DMS153 treated with DMSO at 0.1 percent for 48 hours (cell line): ENCODE measurements at regions not wholly inside any gene's neighbourhood (a gene's known extent, or its start where the extent isn't known, plus 50 kb on each side); places are given as distances from the start of the nearest gene placed in this dataset.
"Not testable (repeated sequence)": the region's sequence is repeated elsewhere in the genome, so short reads cannot be mapped to it uniquely, and the experiment has no call there.

Experiments used
- DNase-seq: peaks from one replicate; lab custom pipeline; 2025; ENCODE audit not compliant: unreplicated experiment; lab: John Stamatoyannopoulos, UW

DNA sequence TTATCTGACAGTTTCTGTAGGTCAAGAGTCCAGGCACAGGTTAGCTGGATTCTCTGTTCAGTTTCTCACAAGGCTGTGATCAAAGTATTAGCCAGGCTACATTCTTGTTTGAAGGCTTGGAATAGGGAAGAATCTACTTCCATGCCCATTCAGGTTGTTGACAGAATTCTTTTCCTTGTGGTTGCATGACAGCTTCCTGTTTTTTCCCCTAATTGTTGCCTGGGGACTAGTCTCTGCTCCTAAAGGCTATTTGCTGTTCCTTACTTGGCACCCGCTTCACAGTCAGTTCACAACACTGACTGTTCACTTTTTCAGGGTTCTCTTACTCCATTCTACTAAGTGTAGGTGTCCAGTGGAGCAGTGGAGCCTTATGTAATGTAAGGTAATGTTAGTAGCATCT, 115.4 kb upstream of the GBE1 start:
- DNase-seq, result no peak

DNA sequence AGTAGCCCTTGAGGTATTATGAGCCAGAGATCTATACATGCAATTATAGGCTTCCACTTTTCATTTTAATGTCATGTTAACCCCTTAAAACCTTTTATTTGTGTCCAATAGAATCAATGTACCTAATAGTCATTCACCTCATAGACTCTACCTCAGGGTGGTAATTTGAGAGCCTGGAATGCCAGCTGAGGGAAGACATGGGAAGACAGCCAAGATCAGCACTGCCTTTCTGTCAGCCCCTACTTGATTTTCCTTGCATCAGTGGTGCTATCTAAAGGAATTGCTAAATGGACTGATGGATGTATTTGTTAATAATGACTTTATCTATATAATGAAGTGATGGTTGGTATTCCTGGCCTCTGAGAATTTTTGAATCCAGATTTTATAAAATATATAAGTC, 113.3 kb upstream of the GBE1 start:
- DNase-seq, result no peak

DNA sequence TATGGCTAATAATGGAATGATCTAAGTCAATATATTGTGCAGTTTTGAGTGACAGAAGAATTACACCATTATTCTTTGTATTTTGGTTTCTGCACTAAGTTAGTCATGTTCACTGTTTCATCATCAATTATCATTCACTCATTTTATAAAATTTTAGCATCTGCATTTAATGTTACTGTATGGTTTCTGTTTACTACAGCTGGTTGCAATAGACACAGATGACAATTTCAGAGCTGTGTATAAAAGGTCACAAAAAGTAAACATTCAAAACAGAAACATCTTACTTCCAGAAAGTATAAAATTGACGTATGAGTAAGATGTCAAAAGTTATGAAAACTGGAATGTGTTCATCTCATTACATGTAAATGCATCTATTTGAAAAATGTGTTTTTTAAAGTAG, 111.1 kb upstream of the GBE1 start:
- DNase-seq, result no peak

GRCh38 chr3:81871358-81872155, 110.1 kb upstream of the GBE1 start:
- DNase-seq, result no peak

DNA sequence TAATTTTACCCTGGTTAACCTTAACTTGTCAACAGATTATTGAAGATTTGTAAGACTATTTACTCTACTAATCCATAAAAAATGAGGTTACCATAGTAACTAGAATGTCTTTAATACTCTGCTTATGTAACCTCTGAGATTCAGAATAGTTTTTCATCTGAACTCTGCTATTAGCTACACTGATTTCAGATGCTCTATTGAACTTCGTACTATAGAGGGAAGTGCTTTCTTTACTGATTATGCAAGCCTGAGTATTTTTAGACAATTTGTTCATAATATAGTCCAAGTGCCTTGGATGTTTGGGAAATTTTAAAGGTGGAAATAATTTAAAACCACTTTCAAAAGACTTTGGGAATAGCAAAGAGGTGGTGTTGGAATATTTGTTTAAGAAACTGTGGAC, 107.9 kb upstream of the GBE1 start:
- DNase-seq, result no peak

DNA sequence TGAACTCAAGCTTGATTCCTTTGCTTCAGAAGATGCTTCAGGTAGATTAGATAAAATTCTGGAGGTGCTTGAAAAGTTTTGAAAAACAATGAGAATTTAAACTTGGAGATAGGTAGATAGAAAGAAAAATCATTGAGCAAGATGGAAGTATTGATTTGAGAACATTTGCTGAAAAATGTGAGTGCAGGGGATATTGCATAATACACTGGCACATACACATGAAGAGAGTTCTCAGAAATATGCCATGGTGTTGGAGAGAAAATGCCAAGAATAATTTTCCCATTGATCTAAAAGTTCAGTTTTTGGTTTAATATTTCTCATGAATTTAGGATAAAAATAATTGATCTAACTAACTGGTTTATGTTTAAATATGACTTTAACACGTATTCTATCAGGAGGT, 107.2 kb upstream of the GBE1 start:
- no peak for DNase-seq

GRCh38 chr3:81867875-81868274, 106.4 kb upstream of the GBE1 start:
- no peak for DNase-seq

DNA sequence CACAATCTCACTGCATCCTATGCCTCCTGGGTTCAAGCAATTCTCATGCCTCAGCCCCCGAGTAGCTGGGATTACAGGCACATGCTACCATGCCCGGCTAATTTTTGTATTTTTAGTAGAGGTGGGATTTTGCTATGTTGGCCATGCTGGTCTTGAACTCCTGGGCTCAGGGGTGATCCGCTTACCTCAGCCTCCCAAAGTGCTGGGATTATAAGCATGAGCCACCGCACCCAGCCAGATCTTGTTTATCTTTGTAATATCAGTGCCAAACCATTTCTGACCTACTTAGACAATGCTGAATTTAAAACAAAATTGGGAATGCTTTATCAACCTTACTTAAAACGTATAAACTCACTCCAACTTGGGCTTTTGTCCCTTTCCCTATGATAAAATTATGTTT, 103.7 kb upstream of the GBE1 start:
- DNase-seq, result not testable (repeated sequence)

- no peak for DNase-seq
Observed at GRCh38 chr3:81864272-81864671, 102.8 kb upstream of the GBE1 start.

DNA sequence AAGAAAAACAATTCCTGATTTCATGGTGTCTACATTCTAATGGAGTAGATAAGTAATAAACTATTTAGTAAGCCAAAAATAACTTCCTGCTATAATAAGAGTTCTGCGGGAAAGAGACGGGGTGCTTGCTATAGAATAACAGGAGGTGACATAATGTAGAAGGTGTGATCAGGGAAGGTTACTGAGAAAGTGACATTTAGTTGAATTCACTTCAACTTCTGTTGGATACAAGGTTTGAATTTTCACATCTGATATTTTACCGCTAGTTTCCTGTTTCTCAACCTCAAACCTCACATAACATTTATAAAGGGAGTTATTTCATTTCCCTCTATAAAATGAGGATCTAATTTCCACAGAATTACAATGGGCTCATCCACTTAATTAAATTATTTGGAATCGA, 102.3 kb upstream of the GBE1 start:
- DNase-seq, result no peak

DNA sequence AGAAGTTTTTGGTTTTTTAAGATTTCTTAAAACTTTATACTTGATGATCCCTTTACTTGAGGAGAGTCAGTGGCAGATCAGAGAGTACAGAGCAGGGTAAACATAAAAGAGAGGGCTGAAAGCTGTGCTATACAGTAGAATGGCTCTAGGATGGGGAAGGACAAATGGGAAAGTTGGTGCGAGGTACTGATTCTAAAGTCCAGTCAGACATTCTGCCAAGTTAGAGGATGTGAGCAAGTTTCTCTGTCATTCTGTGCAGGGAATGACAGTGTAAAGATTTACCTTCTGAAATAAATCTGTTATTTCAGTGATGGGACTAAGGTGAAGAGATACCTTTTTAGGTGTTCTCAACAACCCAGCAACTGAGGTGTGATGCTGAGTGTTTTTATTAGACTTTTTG, 100.1 kb upstream of the GBE1 start:
- no peak for DNase-seq

DNA sequence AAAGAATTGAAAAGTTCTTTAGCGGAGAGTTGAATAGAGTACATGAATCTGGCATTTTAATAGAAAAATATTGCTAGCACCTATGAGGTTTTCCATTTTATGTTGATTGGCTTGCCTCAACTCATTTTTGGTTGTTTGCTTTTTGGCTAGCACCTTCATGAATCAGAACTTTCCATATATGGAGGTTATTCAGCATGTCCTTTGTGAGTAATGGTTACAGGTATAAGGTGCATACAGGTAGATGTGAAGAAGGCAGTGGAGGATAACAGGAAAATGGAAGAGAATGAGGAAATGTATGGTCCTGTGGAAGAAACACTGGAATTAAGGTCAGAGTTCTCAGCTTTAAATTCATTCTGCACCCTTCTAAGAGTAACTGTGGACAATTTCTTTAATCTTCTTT, 98.1 kb upstream of the GBE1 start:
- no peak for DNase-seq

DNA sequence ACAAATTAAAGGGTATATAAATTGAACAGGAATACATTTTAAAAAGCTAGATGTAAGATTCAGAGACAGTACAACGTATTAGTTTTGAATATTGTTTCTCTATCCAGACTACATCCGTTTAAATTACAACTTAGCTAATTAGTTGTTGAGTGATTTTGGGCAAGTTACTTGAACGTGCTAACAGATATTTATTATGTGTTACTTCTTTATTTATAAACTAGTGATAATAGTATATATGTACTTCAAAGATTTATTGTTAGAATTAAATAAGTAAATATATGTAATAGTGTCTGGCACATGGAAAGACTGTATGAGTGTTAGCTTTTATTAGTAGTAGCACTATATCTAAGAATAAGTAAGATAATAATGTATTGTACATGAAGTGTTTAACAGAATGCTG, 92.0 kb upstream of the GBE1 start:
- DNase-seq, result no peak

DNA sequence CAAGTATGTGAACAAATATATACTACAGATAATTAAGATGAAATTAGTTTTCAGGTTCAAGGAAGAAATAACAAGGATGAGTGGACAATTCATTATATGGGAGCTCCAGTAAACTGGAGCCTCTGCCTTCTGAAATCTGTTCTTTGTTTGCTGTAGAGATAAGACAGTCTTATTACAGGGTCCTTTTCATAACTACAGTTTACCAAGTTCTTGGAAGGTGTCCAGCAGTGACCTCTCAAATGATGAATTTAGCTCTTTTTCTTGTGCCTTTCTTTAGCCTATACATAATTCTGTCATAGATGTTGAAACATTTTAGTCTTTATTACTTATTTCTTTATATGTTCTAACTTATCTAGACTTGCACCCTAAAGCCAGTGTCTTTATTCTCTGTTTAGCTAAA, 89.7 kb upstream of the GBE1 start:
- no peak for DNase-seq

GRCh38 chr3:81846988-81847387, 85.5 kb upstream of the GBE1 start:
- no peak for DNase-seq

- no peak for DNase-seq
Observed at GRCh38 chr3:81841540-81841939, 80.1 kb upstream of the GBE1 start.

- DNase-seq, result no peak
Observed at GRCh38 chr3:81839504-81840094, 78.2 kb upstream of the GBE1 start.

GRCh38 chr3:81838457-81838856, 77.0 kb upstream of the GBE1 start:
- DNase-seq, result no peak

DNA sequence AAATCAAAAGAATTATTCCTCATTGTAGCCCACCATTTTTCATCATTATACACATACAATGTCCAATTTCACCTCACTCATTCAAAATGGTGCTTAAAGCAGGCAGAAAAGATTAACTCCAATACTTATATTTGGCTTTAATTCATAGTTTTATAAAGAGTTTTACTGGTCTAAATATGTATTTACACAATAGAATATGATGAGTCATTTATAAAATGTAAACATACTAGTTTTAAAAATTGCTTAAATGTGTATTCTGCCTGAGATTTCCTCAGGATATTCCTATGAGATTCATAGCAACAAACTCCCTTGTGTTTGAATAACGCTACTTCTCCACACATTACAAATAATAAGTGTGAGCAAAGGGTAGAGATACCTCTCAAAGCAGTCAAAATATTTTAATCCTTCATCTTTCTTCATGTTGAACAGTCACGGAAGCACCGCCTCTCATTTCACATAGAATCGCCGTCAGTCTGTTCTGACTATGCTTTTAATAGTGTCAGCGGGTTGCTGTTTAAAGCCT, 75.7 kb upstream of the GBE1 start:
- no peak for DNase-seq

DNA sequence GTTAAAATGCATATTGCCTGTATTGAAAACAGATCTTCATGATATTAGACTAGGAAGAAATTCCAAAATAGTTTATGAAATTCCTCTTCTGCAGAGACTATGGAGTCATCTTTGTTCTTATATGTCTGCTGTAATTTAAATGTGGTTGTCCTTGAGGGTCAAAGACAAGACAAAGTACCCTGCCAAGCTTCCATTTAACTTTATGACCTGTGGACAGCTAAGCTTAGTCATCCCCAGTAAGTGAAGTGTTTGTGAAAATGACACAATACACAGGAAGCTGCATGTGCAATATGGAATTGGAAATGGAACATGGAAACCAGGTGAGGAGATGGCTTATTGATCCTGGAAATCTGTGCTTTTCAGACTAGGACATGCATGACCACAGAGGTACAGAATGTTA, 68.5 kb upstream of the GBE1 start:
- DNase-seq, result no peak

DNA sequence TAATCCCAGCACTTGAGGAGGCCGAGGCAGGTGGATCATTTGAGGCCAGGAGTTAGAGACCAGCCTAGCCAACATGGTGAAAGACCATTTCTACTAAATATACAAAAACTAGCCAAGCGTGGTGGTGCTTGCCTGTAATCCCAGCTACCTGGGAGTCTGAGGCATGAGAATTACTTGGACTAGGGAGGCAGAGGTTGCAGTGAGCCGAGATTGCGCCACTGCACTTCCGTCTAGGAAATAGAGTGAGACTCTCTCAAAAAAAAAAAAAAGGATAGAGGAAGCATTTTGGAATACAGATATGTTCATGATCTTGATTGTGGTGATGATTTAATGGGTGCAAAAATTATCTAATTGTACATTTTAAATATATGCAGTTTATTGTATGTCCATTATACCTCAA, 67.8 kb upstream of the GBE1 start:
- DNase-seq, result not testable (repeated sequence)

DNA sequence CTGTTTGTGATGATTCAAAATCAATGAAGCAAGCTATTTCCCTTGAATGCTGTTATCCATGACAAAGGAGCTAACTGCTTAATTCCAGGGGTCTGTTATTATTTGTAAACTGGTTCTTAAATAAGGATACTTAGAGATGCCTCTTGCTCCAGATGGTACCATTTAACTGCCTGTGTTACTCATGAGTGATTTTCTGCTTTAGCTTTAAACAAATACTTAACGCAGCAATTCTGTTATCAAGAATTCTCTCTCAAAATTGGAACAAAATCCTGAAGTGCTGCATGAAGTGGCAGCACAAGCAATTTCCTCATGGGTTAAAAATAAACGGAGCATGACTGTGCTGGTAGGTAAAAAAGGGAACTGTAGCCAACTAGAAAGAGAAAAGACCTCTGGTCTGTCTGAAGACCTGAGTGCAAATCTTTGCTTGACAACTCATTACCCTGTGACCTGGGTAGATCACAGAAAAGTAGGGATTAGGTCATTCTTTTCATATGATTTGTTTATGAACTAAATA, 62.5 kb upstream of the GBE1 start:
- DNase-seq, result no peak

DNA sequence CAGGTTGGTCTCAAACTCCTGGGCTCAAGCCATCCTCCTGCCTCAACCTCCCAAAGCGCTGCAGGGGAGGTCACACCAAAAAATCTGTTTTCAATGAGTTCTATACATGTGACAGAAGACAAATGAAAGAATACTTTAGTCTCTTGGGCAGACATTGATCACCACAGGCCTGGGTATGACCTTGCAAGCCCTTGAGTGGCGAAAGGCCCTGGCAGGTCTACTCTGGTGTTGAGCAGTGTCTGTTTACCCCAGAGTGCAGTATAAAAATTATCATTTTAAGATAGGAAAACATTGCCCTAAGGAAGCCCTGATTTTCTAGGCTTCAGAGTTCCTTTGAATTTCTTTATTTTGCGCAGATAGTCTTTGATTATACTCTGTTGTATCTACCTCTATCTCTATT, 61.6 kb upstream of the GBE1 start:
- DNase-seq, result no peak
